ENCODE measurements at regions not wholly inside any gene's neighbourhood (a gene's known extent, or its start where the extent isn't known, plus 50 kb on each side); places are given as distances from the start of the nearest gene placed in this dataset.

GRCh38 chr11:43619863-43620505, 60.6 kb upstream of the HSD17B12 start:
- no peak for TF ChIP-seq CTCF (conservative IDR thresholded peaks at IDR 0.05; ENCODE audit: low read length)
- no peak overlapping the region for H3K4me3 ChIP-seq (ENCODE audit: low read length)
- DNase-seq (ENCODE audit: low read depth) = no peak

- TF ChIP-seq CTCF (conservative IDR thresholded peaks at IDR 0.05; ENCODE audit: low read length) = no peak
- no peak for DNase-seq (ENCODE audit: low read depth)
- no peak overlapping the region for H3K4me3 ChIP-seq (ENCODE audit: low read length)
Observed at GRCh38 chr11:43626798-43627197, 53.7 kb upstream of the HSD17B12 start.

Measured in AG10803 (cell line).